H9 (cell line): ENCODE measurements at regions not wholly inside any gene's neighbourhood (a gene's known extent, or its start where the extent isn't known, plus 50 kb on each side); places are given as distances from the start of the nearest gene placed in this dataset.

Experiments
- DNase-seq: peaks from one replicate; pipeline ENCODE4 v3.0.0-alpha.2; 2017
- H2AFZ ChIP-seq: one replicate; pipeline ENCODE4 v1.6.1; 2013; ENCODE audit warnings: mild to moderate bottlenecking, low read length, control low read depth, moderate library complexity
- H2AK5ac ChIP-seq: 2 replicates; pipeline ENCODE4 v1.6.1; 2013; ENCODE audit warnings: low read length, control low read depth, mixed read lengths; ENCODE audit not compliant: insufficient read length
- H2BK120ac ChIP-seq: one replicate; pipeline ENCODE4 v1.6.1; 2013; ENCODE audit warnings: low read depth, mild to moderate bottlenecking, low read length, control low read depth, inconsistent platforms; ENCODE audit not compliant: poor library complexity, severe bottlenecking
- H2BK12ac ChIP-seq: 2 replicates; pipeline ENCODE4 v1.6.1; 2013; ENCODE audit warnings: low read length, control low read depth, mixed read lengths, low read depth; ENCODE audit not compliant: insufficient read length
- H2BK15ac ChIP-seq: 2 replicates; pipeline ENCODE4 v1.6.1; 2013; ENCODE audit warnings: low read depth, low read length, control low read depth
- H2BK20ac ChIP-seq: one replicate; pipeline ENCODE4 v1.6.1; 2013; ENCODE audit warnings: low read depth, mild to moderate bottlenecking, low read length, control low read depth, inconsistent platforms; ENCODE audit not compliant: poor library complexity, severe bottlenecking
- H2BK5ac ChIP-seq: 2 replicates; pipeline ENCODE4 v1.6.1; 2013; ENCODE audit warnings: low read length, control low read depth, mixed read lengths; ENCODE audit not compliant: insufficient read length
- H3K14ac ChIP-seq: 2 replicates; pipeline ENCODE4 v1.6.1; 2013; ENCODE audit warnings: low read length, control low read depth; ENCODE audit not compliant: insufficient read depth
- H3K18ac ChIP-seq: 2 replicates; pipeline ENCODE4 v1.6.1; 2013; ENCODE audit warnings: low read depth, mild to moderate bottlenecking, mixed read lengths, low read length, control low read depth; ENCODE audit not compliant: insufficient read length
- H3K23ac ChIP-seq: 2 replicates; pipeline ENCODE4 v1.6.1; 2013; ENCODE audit warnings: low read length, control low read depth, mixed read lengths, low read depth; ENCODE audit not compliant: insufficient read length
- H3K23me2 ChIP-seq: 2 replicates; pipeline ENCODE4 v1.6.1; 2013; ENCODE audit warnings: low read depth, mild to moderate bottlenecking, mixed read lengths, low read length, control low read depth; ENCODE audit not compliant: insufficient read length, poor library complexity, severe bottlenecking
- H3K27ac ChIP-seq: 2 replicates; pipeline ENCODE4 v1.5.1; 2013; ENCODE audit warnings: low read length, control low read depth, mixed read lengths, low read depth; ENCODE audit not compliant: insufficient read length
- H3K27me3 ChIP-seq: 2 replicates; pipeline ENCODE4 v1.6.1; 2013; ENCODE audit warnings: low read length, control low read depth, inconsistent platforms; ENCODE audit not compliant: insufficient read depth
- H3K4ac ChIP-seq: 2 replicates; pipeline ENCODE4 v1.6.1; 2013; ENCODE audit warnings: low read depth, mild to moderate bottlenecking, control low read depth, inconsistent platforms, low read length, moderate library complexity
- H3K4me1 ChIP-seq: 2 replicates; pipeline ENCODE4 v1.6.1; 2013; ENCODE audit warnings: low read length, control low read depth, inconsistent platforms; ENCODE audit not compliant: insufficient read depth
- H3K4me2 ChIP-seq: 2 replicates; pipeline ENCODE4 v1.6.1; 2013; ENCODE audit warnings: low read length, control low read depth, mixed read lengths; ENCODE audit not compliant: insufficient read length, insufficient read depth
- H3K56ac ChIP-seq: 2 replicates; pipeline ENCODE4 v1.6.1; 2013; ENCODE audit warnings: low read depth, mild to moderate bottlenecking, mixed read lengths, low read length, control low read depth; ENCODE audit not compliant: insufficient read length
- H3K79me1 ChIP-seq: 2 replicates; pipeline ENCODE4 v1.6.1; 2013; ENCODE audit warnings: low read depth, mild to moderate bottlenecking, moderate library complexity, low read length, control low read depth, inconsistent platforms; ENCODE audit not compliant: insufficient read depth, poor library complexity, severe bottlenecking
- H3K79me2 ChIP-seq: 2 replicates; pipeline ENCODE4 v1.6.1; 2013; ENCODE audit warnings: low read length, control low read depth, inconsistent platforms; ENCODE audit not compliant: insufficient read depth
- H3K9ac ChIP-seq: 2 replicates; pipeline ENCODE4 v1.6.1; 2013; ENCODE audit warnings: low read length, control low read depth, mixed read lengths; ENCODE audit not compliant: insufficient read length; ENCODE audit errors: extremely low read depth
- H3K9me3 ChIP-seq: one replicate; pipeline ENCODE4 v1.6.1; 2013; ENCODE audit warnings: low read depth, low read length, inconsistent platforms; ENCODE audit not compliant: control insufficient read depth
- H3T11ph ChIP-seq: one replicate; pipeline ENCODE4 v1.6.1; 2013; ENCODE audit warnings: mild to moderate bottlenecking, low read length, control low read depth, inconsistent platforms
- H4K20me1 ChIP-seq: one replicate; pipeline ENCODE4 v1.6.1; 2013; ENCODE audit not compliant: control insufficient read depth, insufficient read length, insufficient read depth
- H4K5ac ChIP-seq: 2 replicates; pipeline ENCODE4 v1.6.1; 2013; ENCODE audit warnings: low read depth, mild to moderate bottlenecking, mixed read lengths, low read length, control low read depth; ENCODE audit not compliant: insufficient read length
- H4K8ac ChIP-seq: replicated peaks from 2 replicates; pipeline ENCODE4 v1.6.1; 2013; ENCODE audit warnings: low read length, control low read depth, mixed read lengths, low read depth; ENCODE audit not compliant: insufficient read length
- H4K91ac ChIP-seq: 2 replicates; pipeline ENCODE4 v1.6.1; 2013; ENCODE audit warnings: low read depth, mild to moderate bottlenecking, moderate library complexity, mixed read lengths, low read length, control low read depth; ENCODE audit not compliant: insufficient read length
- H3K27ac Mint-ChIP-seq, 3 experiments: 2 replicates in 2 of 3; 3 replicates in 1 of 3; pipeline ENCODE4 v1.8.0; 2020 to 2021; ENCODE audit warnings: mixed read lengths in 3 of 3, mild to moderate bottlenecking in 1 of 3, moderate library complexity in 1 of 3
- H3K27me3 Mint-ChIP-seq: 2 replicates; pipeline ENCODE4 v1.8.0; 2021; ENCODE audit warnings: low read depth, mild to moderate bottlenecking, moderate library complexity, mixed read lengths
- H3K36me3 Mint-ChIP-seq, 3 experiments: 2 replicates in 2 of 3; 3 replicates in 1 of 3; pipeline ENCODE4 v1.8.0; 2020 to 2021; ENCODE audit warnings: low read depth in 3 of 3, mixed read lengths in 3 of 3; ENCODE audit not compliant: insufficient read depth in 1 of 3
- H3K4me1 Mint-ChIP-seq, 2 experiments: 2 replicates each; pipeline ENCODE4 v1.8.0; 2020; ENCODE audit warnings: mixed read lengths in 2 of 2
- H3K4me3 Mint-ChIP-seq, 2 experiments: 2 replicates in 1 of 2; 3 replicates in 1 of 2; pipeline ENCODE4 v1.8.0; 2020 to 2021; ENCODE audit warnings: mild to moderate bottlenecking in 2 of 2, mixed read lengths in 2 of 2, moderate library complexity in 1 of 2
- H3K9me3 Mint-ChIP-seq, 2 experiments: 2 replicates in 1 of 2; 3 replicates in 1 of 2; pipeline ENCODE4 v1.8.0; 2020; ENCODE audit warnings: mild to moderate bottlenecking in 2 of 2, mixed read lengths in 2 of 2, moderate library complexity in 1 of 2
- WGBS: extraction: QIAGEN DNeasy Blood & Tissue Kit; methylation state at CpG from one replicate; pipeline ENCODE4 v1.1.7; 2013; ENCODE audit warnings: missing lambda C conversion rate, low lambda C conversion rate, mixed read lengths; ENCODE audit not compliant: insufficient read length; ENCODE audit errors: extremely low coverage; 5-methylcytosine and 5-hydroxymethylcytosine counted together
- TF ChIP-seq, protein P1 (sequence below): fragments of 200-600 bp; sonication (generic); conservative IDR thresholded peaks from 3 replicates; pipeline ENCODE4 v1.8.0; 2021; ENCODE audit warnings: antibody characterized with exemption, mild to moderate bottlenecking

DNA sequence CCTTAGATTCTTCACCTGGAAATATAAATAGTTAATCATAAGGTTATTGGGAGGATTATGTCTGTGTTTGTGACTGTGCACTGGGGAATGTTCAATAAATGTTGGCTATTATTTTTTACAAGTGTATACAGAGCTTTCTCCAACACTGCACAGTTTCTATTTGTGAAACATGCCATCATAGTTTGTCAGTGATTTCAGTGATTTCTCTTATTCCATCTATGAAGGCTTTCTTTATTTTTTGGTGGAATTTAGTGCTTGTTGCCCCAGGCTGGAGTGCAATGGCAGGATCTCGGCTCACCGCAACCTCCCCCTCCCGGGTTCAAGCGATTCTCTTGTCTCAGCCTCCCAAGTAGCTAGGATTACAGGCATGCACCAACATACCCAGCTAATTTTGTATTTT is 545.0 kb upstream of the GRM7 start:
- Histone ChIP-seq H3T11ph (no peak overlapping the region), H3K23me2 (no peaks in the 10 kb centered on the region), H2BK12ac (no peak overlapping the region), H3K4ac (no peak overlapping the region), H2BK20ac (no peak overlapping the region), H4K20me1 (no peaks in the 10 kb centered on the region), H3K9ac (no peak overlapping the region), H2AK5ac (no peak overlapping the region), H2BK120ac (no peak overlapping the region), H4K5ac (no peak overlapping the region), H2BK5ac (no peak overlapping the region), H3K23ac (no peak overlapping the region), H2AFZ (no peak overlapping the region), H3K18ac (no peak overlapping the region), H3K14ac (no peak overlapping the region), H3K27me3 (no peaks in the 10 kb centered on the region), H3K4me2 (no peak overlapping the region), H3K27ac (no peak overlapping the region), H3K79me1 (no peaks in the 10 kb centered on the region), H3K4me1 (no peaks in the 10 kb centered on the region), H4K8ac (no peak overlapping the region), H3K9me3 (no peaks in the 10 kb centered on the region), H3K56ac (no peak overlapping the region), H2BK15ac (no peak overlapping the region), H4K91ac (no peak overlapping the region), H3K79me2 (no peaks in the 10 kb centered on the region)
- Mint-ChIP-seq H3K27me3 (no peaks in the 10 kb centered on the region), H3K36me3 (no peaks in the 10 kb centered on the region), H3K4me3 (no peak overlapping the region), H3K4me1 (no peaks in the 10 kb centered on the region), H3K27ac (no peak overlapping the region), H3K9me3 (no peaks in the 10 kb centered on the region)
- no peak for DNase-seq
- TF ChIP-seq, protein P1, sequence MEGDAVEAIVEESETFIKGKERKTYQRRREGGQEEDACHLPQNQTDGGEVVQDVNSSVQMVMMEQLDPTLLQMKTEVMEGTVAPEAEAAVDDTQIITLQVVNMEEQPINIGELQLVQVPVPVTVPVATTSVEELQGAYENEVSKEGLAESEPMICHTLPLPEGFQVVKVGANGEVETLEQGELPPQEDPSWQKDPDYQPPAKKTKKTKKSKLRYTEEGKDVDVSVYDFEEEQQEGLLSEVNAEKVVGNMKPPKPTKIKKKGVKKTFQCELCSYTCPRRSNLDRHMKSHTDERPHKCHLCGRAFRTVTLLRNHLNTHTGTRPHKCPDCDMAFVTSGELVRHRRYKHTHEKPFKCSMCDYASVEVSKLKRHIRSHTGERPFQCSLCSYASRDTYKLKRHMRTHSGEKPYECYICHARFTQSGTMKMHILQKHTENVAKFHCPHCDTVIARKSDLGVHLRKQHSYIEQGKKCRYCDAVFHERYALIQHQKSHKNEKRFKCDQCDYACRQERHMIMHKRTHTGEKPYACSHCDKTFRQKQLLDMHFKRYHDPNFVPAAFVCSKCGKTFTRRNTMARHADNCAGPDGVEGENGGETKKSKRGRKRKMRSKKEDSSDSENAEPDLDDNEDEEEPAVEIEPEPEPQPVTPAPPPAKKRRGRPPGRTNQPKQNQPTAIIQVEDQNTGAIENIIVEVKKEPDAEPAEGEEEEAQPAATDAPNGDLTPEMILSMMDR = no peak
- no CpG with 5 or more reads among the region's 4 CpGs for WGBS
